ENCODE measurements at regions not wholly inside any gene's neighbourhood (a gene's known extent, or its start where the extent isn't known, plus 50 kb on each side); places are given as distances from the start of the nearest gene placed in this dataset.

DNA sequence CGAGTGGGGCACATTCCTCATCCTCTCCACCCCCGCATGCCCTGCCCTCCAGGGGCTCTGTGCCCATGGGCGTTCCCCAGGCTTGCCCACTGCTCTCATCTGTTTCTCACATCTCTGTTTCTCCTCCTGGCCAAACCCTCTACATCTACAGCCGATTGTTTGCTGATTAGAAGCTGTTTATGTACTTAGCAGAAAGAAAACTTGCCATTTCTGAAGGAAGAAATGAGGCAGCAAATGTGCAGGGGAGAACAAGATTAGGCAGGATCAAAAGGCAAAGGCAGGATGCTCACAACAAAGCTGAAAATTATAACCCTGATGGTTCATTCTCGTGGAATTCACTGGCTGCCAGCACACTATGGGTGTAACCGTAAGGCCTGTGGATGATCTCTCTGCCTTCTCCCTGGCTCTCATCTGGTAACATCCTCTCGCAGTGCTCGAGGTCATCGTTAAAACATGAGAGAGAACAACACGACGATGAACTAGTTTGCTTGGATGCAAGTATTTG lies 111.6 kb upstream of the KLF14 start:
- no peaks in the 10 kb centered on the region for H3K9me3 ChIP-seq (replicated peaks in 1 of 2; ENCODE audit: control insufficient read depth in 1 of 2, insufficient read depth in 1 of 2, low read length in 2 of 2)
- DNase-seq = no peak
- no peaks in the 10 kb centered on the region for H3K79me2 ChIP-seq (ENCODE audit: insufficient read depth, low read length)
- no peak overlapping the region for H3K4me2 ChIP-seq (replicated peaks; ENCODE audit: extremely low read depth, low read length, poor library complexity, severe bottlenecking)
- Mint-ChIP-seq H3K27ac (no peak overlapping the region), H3K4me1 (peaks cover 14% of the 10 kb centered on the region), H3K36me3 (no peaks in the 10 kb centered on the region), H3K9me3 (no peaks in the 10 kb centered on the region), H3K27me3 (ENCODE audit: low read depth in 3 of 3) (peaks cover 0 to 5% (median 0%) of the 10 kb centered on the region in 3 donors), H3K4me3 (no peak overlapping the region)
- no peak overlapping the region for H2AFZ ChIP-seq (ENCODE audit: insufficient read depth, low read depth, low read length, poor library complexity, severe bottlenecking)
- TF ChIP-seq, protein P1, sequence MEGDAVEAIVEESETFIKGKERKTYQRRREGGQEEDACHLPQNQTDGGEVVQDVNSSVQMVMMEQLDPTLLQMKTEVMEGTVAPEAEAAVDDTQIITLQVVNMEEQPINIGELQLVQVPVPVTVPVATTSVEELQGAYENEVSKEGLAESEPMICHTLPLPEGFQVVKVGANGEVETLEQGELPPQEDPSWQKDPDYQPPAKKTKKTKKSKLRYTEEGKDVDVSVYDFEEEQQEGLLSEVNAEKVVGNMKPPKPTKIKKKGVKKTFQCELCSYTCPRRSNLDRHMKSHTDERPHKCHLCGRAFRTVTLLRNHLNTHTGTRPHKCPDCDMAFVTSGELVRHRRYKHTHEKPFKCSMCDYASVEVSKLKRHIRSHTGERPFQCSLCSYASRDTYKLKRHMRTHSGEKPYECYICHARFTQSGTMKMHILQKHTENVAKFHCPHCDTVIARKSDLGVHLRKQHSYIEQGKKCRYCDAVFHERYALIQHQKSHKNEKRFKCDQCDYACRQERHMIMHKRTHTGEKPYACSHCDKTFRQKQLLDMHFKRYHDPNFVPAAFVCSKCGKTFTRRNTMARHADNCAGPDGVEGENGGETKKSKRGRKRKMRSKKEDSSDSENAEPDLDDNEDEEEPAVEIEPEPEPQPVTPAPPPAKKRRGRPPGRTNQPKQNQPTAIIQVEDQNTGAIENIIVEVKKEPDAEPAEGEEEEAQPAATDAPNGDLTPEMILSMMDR (IDR thresholded peaks at IDR 0.05) = no peak
- intact Hi-C loops (cut with micrococcal nuclease) = no loop called here
- peaks cover 10 to 14% of the 10 kb centered on the region in 2 donors for H3K4me1 ChIP-seq (ENCODE audit: control insufficient read depth in 1 of 2, insufficient read depth in 2 of 2, low read length in 2 of 2)
- H3K36me3 ChIP-seq (replicated peaks in 1 of 2; ENCODE audit: control insufficient read depth in 1 of 2, insufficient read depth in 2 of 2, low read length in 2 of 2) = no peaks in the 10 kb centered on the region
- H3K4me3 ChIP-seq (replicated peaks in 1 of 3; ENCODE audit: low read depth in 2 of 3, low read length in 3 of 3) = no peak overlapping the region
- no peaks in the 10 kb centered on the region for H3K27me3 ChIP-seq (ENCODE audit: control insufficient read depth in 2 of 2, insufficient read depth in 2 of 2, low read length in 2 of 2)
- H4K20me1 ChIP-seq (ENCODE audit: insufficient read depth, low read length) = no peaks in the 10 kb centered on the region
- WGBS (ENCODE audit: insufficient coverage) = 92% methylated on average over 4 of the region's 11 CpGs
- H3K9ac ChIP-seq (ENCODE audit: insufficient read depth, low read length, poor library complexity, severe bottlenecking) = no peak overlapping the region
- H3K27ac ChIP-seq (ENCODE audit: low read depth in 1 of 2, low read length in 2 of 2) = no peak overlapping the region

DNA sequence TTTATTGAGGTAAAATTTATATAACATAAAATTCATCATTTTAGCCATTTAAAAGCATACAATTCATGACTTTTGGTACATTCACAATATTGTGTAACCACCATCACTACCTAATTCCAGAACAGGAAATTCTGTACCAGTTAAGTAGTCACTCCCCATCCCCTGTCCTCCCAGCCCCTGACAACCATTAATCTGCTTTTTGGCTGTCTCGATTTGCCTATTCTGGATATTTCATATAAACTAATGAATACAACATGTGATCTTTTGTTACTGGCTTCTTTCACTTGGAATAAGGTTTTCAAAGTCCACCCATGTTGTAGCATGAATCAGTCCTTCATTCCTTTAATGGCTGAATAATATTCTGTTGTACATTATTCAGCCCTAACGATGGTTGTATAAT lies 115.6 kb upstream of the KLF14 start:
- WGBS (ENCODE audit: insufficient coverage) = no CpG with 5 or more reads among the region's 2 CpGs
- no peak overlapping the region for H3K27ac ChIP-seq (ENCODE audit: low read depth in 1 of 2, low read length in 2 of 2)
- no peaks in the 10 kb centered on the region for H3K9me3 Mint-ChIP-seq
- no peaks in the 10 kb centered on the region for H3K4me1 ChIP-seq (ENCODE audit: control insufficient read depth in 1 of 2, insufficient read depth in 2 of 2, low read length in 2 of 2)
- H3K4me1 Mint-ChIP-seq = no peaks in the 10 kb centered on the region
- no peak overlapping the region for H3K4me3 Mint-ChIP-seq
- no peaks in the 10 kb centered on the region for H3K79me2 ChIP-seq (ENCODE audit: insufficient read depth, low read length)
- H3K9ac ChIP-seq (ENCODE audit: insufficient read depth, low read length, poor library complexity, severe bottlenecking) = no peak overlapping the region
- no peaks in the 10 kb centered on the region for H3K27me3 ChIP-seq (ENCODE audit: control insufficient read depth in 2 of 2, insufficient read depth in 2 of 2, low read length in 2 of 2)
- DNase-seq = no peak
- H3K4me3 ChIP-seq (replicated peaks in 1 of 3; ENCODE audit: low read depth in 2 of 3, low read length in 3 of 3) = no peak overlapping the region
- H3K9me3 ChIP-seq (replicated peaks in 1 of 2; ENCODE audit: control insufficient read depth in 1 of 2, insufficient read depth in 1 of 2, low read length in 2 of 2) = no peaks in the 10 kb centered on the region
- H3K27ac Mint-ChIP-seq = no peak overlapping the region
- no peak overlapping the region for H2AFZ ChIP-seq (ENCODE audit: insufficient read depth, low read depth, low read length, poor library complexity, severe bottlenecking)
- H3K27me3 Mint-ChIP-seq (ENCODE audit: low read depth in 3 of 3) = peaks cover 0 to 5% (median 2%) of the 10 kb centered on the region in 3 donors
- H3K36me3 Mint-ChIP-seq = no peaks in the 10 kb centered on the region
- intact Hi-C loops (cut with micrococcal nuclease) = no loop called here
- TF ChIP-seq, protein P1 (IDR thresholded peaks at IDR 0.05) = no peak
- no peaks in the 10 kb centered on the region for H4K20me1 ChIP-seq (ENCODE audit: insufficient read depth, low read length)
- no peaks in the 10 kb centered on the region for H3K36me3 ChIP-seq (replicated peaks in 1 of 2; ENCODE audit: control insufficient read depth in 1 of 2, insufficient read depth in 2 of 2, low read length in 2 of 2)
- no peak overlapping the region for H3K4me2 ChIP-seq (replicated peaks; ENCODE audit: extremely low read depth, low read length, poor library complexity, severe bottlenecking)

Data from CD14-positive monocyte (primary cell).